ENCODE measurements at regions not wholly inside any gene's neighbourhood (a gene's known extent, or its start where the extent isn't known, plus 50 kb on each side); places are given as distances from the start of the nearest gene placed in this dataset.
A peak's percentile ranks its signal among the peaks of the same experiment; 100 is the strongest.

DNA sequence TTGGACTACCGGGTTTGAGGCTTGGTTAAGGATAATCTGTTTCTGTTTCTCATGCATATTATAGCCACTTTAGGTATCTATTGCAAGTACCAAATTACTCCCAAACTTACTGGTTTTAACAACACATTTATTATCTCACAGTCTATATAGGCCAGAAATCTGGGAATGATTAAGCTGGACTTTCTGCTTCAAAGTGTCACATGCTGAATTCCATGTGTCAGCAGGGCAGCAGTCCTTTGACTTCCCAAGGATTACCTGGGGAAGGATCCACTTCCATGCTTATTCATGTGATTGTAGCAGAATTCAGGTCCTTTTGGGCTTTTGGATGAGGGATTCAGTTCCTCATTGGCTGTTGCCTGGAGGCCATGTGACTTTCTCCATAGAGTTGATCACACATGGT, 349.0 kb upstream of the TRAM1L1 start:
- DNase-seq (ENCODE audit: low read depth) (no peak), FAIRE-seq (no peak)
- no peaks in the 10 kb centered on the region for H3K27me3 ChIP-seq (ENCODE audit: control insufficient read depth, insufficient read depth, low read length)
- TF ChIP-seq, protein P1, sequence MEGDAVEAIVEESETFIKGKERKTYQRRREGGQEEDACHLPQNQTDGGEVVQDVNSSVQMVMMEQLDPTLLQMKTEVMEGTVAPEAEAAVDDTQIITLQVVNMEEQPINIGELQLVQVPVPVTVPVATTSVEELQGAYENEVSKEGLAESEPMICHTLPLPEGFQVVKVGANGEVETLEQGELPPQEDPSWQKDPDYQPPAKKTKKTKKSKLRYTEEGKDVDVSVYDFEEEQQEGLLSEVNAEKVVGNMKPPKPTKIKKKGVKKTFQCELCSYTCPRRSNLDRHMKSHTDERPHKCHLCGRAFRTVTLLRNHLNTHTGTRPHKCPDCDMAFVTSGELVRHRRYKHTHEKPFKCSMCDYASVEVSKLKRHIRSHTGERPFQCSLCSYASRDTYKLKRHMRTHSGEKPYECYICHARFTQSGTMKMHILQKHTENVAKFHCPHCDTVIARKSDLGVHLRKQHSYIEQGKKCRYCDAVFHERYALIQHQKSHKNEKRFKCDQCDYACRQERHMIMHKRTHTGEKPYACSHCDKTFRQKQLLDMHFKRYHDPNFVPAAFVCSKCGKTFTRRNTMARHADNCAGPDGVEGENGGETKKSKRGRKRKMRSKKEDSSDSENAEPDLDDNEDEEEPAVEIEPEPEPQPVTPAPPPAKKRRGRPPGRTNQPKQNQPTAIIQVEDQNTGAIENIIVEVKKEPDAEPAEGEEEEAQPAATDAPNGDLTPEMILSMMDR (IDR thresholded peaks at IDR 0.05; ENCODE audit: insufficient read depth, low read length, severe bottlenecking): no peak
- H3K36me3 ChIP-seq (ENCODE audit: control insufficient read depth, insufficient read depth, low read length): no peaks in the 10 kb centered on the region
- H3K4me3 ChIP-seq (ENCODE audit: low read depth, low read length): no peak overlapping the region

DNA sequence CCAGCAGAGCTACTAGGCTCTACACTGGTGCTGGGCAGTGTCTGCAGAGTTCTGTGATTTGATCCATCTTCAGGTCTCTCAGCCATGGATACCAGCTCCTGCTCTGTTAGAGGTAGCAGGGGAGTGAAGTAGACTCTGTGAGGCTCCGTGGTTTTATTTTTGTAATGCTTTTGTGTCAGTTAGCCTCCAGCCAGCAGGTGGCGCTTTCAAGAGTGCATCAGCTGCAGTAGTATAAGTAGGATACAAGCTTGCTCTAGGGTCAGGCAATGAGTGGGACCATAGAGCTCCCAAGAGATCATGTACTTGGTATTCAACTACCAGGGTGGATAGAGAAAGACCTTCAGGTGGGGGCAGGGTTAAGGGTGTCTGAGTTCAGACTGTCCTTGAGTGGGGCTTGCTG, 362.5 kb upstream of the TRAM1L1 start:
- FAIRE-seq: no peak
- H3K4me3 ChIP-seq (ENCODE audit: low read depth, low read length): no peak overlapping the region
- H3K36me3 ChIP-seq (ENCODE audit: control insufficient read depth, insufficient read depth, low read length): no peaks in the 10 kb centered on the region
- no peaks in the 10 kb centered on the region for H3K27me3 ChIP-seq (ENCODE audit: control insufficient read depth, insufficient read depth, low read length)
- DNase-seq (ENCODE audit: low read depth): no peak
- TF ChIP-seq, protein P1 (IDR thresholded peaks at IDR 0.05; ENCODE audit: insufficient read depth, low read length, severe bottlenecking): no peak

DNA sequence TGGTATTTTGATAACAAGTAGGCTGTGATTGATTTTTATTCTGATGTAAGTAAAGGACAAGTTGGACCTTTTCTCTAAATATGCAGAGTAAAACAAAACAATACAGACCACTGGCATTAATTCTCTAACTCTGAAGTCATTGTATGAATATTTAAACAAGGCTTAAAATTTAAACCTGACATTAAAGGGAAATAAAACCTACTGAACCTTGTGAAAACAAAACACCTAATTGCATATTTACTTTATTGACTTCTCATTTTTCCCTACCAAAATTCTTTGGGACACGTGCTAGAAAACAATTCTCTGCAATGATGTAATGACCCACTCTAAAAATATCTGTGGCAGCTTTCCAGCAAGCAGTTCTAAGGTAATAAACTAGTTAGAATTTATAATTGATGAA, 369.7 kb upstream of the TRAM1L1 start:
- TF ChIP-seq, protein P1 (IDR thresholded peaks at IDR 0.05; ENCODE audit: insufficient read depth, low read length, severe bottlenecking): no peak
- Histone ChIP-seq H3K27me3 (ENCODE audit: control insufficient read depth, insufficient read depth, low read length) (no peaks in the 10 kb centered on the region), H3K4me3 (ENCODE audit: low read depth, low read length) (no peak overlapping the region), H3K36me3 (ENCODE audit: control insufficient read depth, insufficient read depth, low read length) (no peaks in the 10 kb centered on the region)
- DNase-seq (ENCODE audit: low read depth): no peak
- FAIRE-seq: no peak

DNA sequence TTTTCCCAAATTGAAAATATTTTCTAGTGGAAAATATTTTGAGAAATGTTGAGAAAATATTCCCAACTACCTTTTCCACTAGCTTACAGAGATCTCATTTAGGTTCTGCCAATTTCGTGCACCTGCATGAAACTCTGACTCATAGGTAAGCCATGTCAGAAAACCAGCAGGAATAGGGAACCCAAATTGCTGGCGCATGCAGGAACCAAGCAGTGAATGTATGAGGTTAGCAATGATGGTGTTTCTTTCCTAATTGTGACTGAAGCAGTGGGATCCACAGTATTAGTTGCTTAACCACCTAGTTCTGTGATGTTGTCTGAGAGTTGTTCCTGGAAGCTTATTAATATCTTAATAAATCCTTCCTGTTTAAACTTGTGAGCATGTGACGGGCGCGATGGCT, 381.0 kb upstream of the TRAM1L1 start:
- H3K4me3 ChIP-seq (ENCODE audit: low read depth, low read length): no peak overlapping the region
- H3K36me3 ChIP-seq (ENCODE audit: control insufficient read depth, insufficient read depth, low read length): no peaks in the 10 kb centered on the region
- DNase-seq (ENCODE audit: low read depth): peak; percentile 68
- TF ChIP-seq, protein P1 (IDR thresholded peaks at IDR 0.05; ENCODE audit: insufficient read depth, low read length, severe bottlenecking): no peak
- H3K27me3 ChIP-seq (ENCODE audit: control insufficient read depth, insufficient read depth, low read length): no peaks in the 10 kb centered on the region
- FAIRE-seq: no peak

DNA sequence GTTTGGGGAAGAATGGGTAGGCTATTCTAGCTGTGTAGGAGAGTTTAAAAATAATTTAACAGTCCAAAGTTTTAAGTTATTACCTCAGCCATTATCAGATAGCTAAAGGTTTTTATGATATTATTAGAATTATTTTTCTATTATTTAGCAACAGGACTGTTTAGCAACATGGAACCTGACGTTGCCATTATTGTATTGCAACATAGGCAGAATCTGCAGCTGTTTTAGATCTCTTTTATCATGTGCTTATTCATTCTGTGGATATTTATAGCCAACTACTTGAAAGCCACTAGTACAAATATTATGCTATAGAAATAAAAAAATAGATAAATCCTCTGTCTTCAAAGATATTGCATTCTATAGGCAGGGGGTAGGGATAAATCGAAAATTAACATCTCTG, 382.0 kb upstream of the TRAM1L1 start:
- no peak for DNase-seq (ENCODE audit: low read depth)
- H3K27me3 ChIP-seq (ENCODE audit: control insufficient read depth, insufficient read depth, low read length): no peaks in the 10 kb centered on the region
- H3K36me3 ChIP-seq (ENCODE audit: control insufficient read depth, insufficient read depth, low read length): no peaks in the 10 kb centered on the region
- no peak overlapping the region for H3K4me3 ChIP-seq (ENCODE audit: low read depth, low read length)
- TF ChIP-seq, protein P1 (IDR thresholded peaks at IDR 0.05; ENCODE audit: insufficient read depth, low read length, severe bottlenecking): no peak
- no peak for FAIRE-seq

DNA sequence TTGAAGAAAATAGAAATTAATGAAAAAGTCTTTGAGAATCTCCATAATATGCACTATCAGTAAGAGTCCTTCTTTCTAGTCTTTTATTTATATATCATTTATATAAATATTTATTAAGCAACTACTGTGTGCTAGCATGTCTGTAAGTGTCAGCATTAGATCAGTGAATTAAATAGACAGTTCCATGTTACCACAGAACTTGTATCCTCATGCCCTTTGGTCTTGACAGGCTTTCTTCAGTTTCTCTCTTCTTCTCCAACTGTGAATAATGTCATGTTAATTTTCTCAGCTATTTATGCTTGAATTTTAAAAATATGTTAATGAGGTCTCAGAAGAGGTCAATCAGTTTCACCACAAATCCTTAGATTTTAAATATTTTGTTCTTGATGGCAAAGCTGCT, 389.6 kb upstream of the TRAM1L1 start:
- DNase-seq (ENCODE audit: low read depth) (peak; percentile 22), FAIRE-seq (no peak)

More for the DNA sequence above, 389.6 kb upstream of the TRAM1L1 start:
- TF ChIP-seq, protein P1 (IDR thresholded peaks at IDR 0.05; ENCODE audit: insufficient read depth, low read length, severe bottlenecking): no peak
- Histone ChIP-seq H3K36me3 (ENCODE audit: control insufficient read depth, insufficient read depth, low read length) (no peaks in the 10 kb centered on the region), H3K27me3 (ENCODE audit: control insufficient read depth, insufficient read depth, low read length) (no peaks in the 10 kb centered on the region), H3K4me3 (ENCODE audit: low read depth, low read length) (no peak overlapping the region)

Measured in bronchial epithelial cell (primary cell).